WERI-Rb-1 (cell line): ENCODE measurements at regions not wholly inside any gene's neighbourhood (a gene's known extent, or its start where the extent isn't known, plus 50 kb on each side); places are given as distances from the start of the nearest gene placed in this dataset.
A peak's percentile ranks its signal among the peaks of the same experiment; 100 is the strongest.
"Not testable (repeated sequence)": the region's sequence is repeated elsewhere in the genome, so short reads cannot be mapped to it uniquely, and the experiment has no call there.

Source experiments
- DNase-seq: peaks from one replicate; pipeline ENCODE4 v3.0.0-alpha.2; 2020
- H3K27ac ChIP-seq: fragments of 250-450 bp; sonication (Bioruptor Pico); 2 replicates; pipeline ENCODE4 v1.5.1; 2020; ENCODE audit warnings: mild to moderate bottlenecking, moderate library complexity
- H3K27me3 ChIP-seq: fragments of 250-450 bp; sonication (Bioruptor Pico); 2 replicates; pipeline ENCODE4 v1.5.1; 2021; ENCODE audit warnings: mild to moderate bottlenecking, low read depth, moderate library complexity; ENCODE audit not compliant: insufficient read depth, severe bottlenecking
- H3K36me3 ChIP-seq: fragments of 250-450 bp; sonication (Bioruptor Pico); 2 replicates; pipeline ENCODE4 v1.5.1; 2020; ENCODE audit warnings: mild to moderate bottlenecking, moderate library complexity
- H3K4me3 ChIP-seq: 2 replicates; pipeline ENCODE4 v1.5.1; 2011; ENCODE audit warnings: low read depth, mild to moderate bottlenecking, control low read depth, low read length
- H3K9me3 ChIP-seq: fragments of 250-450 bp; sonication (Bioruptor Pico); 2 replicates; pipeline ENCODE4 v1.5.1; 2021; ENCODE audit warnings: mild to moderate bottlenecking, moderate library complexity; ENCODE audit not compliant: severe bottlenecking
- CTCF ChIP-seq: IDR thresholded peaks from 2 replicates; pipeline ENCODE4 v1.5.1; 2011; ENCODE audit warnings: low read depth, mild to moderate bottlenecking, control low read depth, inconsistent platforms, low read length

GRCh38 chr15:81783076-81783475, 262.7 kb downstream of the MEX3B start:
- no peak overlapping the region for H3K4me3 ChIP-seq
- no peaks in the 10 kb centered on the region for H3K27me3 ChIP-seq
- H3K27ac ChIP-seq: peak overlapping the region; percentile 45
- TF ChIP-seq CTCF: no peak
- H3K36me3 ChIP-seq: no peaks in the 10 kb centered on the region
- H3K9me3 ChIP-seq: peaks cover 44% of the 10 kb centered on the region
- DNase-seq: no peak

DNA sequence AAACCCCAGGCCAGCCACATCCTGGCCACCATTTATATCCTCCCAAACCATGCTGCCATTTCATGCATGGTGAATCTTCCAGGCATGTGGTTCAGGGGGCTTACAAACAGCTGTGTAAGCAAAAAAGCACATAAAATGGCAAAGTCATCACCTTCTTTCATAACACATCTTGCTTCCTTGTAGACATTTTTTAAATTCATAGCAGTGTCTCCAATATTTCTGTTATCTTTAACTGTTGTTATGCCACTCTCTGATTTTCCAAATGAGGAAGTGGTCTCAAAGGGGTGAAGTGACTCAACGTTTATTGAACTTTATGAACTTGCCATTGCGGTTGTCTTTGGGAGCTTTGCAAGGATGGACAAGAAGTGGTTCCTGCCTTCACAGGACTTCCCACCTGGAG, 264.4 kb downstream of the MEX3B start:
- Histone ChIP-seq H3K27ac (no peak overlapping the region), H3K36me3 (no peaks in the 10 kb centered on the region), H3K4me3 (no peak overlapping the region), H3K9me3 (peaks cover 43% of the 10 kb centered on the region), H3K27me3 (no peaks in the 10 kb centered on the region)
- DNase-seq: no peak
- TF ChIP-seq CTCF: no peak

GRCh38 chr15:81780966-81781365, 264.9 kb downstream of the MEX3B start:
- H3K4me3 ChIP-seq: no peak overlapping the region
- no peak for TF ChIP-seq CTCF
- peaks cover 40% of the 10 kb centered on the region for H3K9me3 ChIP-seq
- no peak for DNase-seq
- H3K36me3 ChIP-seq: no peaks in the 10 kb centered on the region
- no peak overlapping the region for H3K27ac ChIP-seq
- no peaks in the 10 kb centered on the region for H3K27me3 ChIP-seq

DNA sequence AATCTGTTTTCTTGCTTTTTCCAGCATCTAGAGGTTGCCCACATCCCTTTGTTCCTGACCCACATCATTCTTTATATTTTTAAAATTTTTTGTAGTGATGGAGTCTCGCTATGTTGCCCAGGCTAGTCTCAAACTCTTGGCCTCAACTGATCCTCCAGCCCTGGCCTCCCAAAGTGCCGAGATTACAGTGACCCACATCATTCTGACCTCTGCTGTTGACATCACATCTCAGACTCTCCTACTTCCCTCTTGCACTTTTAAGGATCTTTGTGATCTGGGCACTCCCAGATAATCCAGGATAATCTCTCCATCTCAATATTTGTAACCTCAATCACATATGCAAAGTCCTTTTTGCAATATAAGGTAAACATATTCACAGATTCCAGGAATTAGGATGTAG, 266.6 kb downstream of the MEX3B start:
- no peaks in the 10 kb centered on the region for H3K27me3 ChIP-seq
- peaks cover 38% of the 10 kb centered on the region for H3K9me3 ChIP-seq
- H3K27ac ChIP-seq: no peak overlapping the region
- no peak for DNase-seq
- no peak overlapping the region for H3K4me3 ChIP-seq
- TF ChIP-seq CTCF: no peak
- no peaks in the 10 kb centered on the region for H3K36me3 ChIP-seq

DNA sequence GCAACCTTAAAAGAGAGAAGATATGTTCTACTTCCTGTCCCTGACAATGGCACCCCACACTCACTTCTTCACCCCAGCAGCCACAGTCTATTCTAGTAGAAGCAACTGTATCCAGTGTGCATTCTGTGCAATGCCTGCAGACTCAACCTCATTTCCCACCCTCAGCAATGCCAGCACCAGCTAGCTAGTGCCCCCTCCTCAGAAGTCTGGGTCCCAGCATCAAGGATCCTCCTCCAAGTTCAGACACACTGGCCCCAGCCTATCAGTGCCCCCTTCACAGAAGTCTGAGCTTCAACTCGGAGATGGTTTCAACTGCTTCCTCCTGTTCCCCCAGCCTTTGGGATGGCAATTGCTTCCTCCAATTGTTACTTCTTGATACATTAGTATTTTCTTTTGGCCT, 268.3 kb downstream of the MEX3B start:
- H3K27me3 ChIP-seq: no peaks in the 10 kb centered on the region
- DNase-seq: no peak
- no peak overlapping the region for H3K27ac ChIP-seq
- TF ChIP-seq CTCF: no peak
- no peaks in the 10 kb centered on the region for H3K36me3 ChIP-seq
- H3K9me3 ChIP-seq: peaks cover 26% of the 10 kb centered on the region
- no peak overlapping the region for H3K4me3 ChIP-seq

DNA sequence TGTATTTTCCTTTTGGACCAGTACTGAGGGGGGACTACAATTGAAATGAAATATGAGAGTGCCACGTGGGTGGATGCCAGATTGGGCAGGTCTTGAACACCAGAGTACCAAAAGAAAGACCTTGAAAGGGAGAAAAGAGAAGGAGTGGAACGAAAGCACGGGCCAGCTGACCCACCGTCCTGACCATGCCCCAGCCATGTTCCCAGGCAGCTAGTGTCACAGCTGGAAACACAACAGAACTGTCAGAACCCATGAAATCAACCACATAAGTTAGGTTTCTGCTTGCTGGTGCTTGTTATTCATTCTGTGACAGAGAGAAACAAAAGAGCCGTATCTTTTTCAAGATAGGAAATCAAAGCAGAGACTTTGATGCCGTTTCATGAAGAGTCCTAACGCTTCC, 268.8 kb downstream of the MEX3B start:
- H3K27me3 ChIP-seq: no peaks in the 10 kb centered on the region
- H3K36me3 ChIP-seq: no peaks in the 10 kb centered on the region
- no peak overlapping the region for H3K4me3 ChIP-seq
- H3K9me3 ChIP-seq: peaks cover 21% of the 10 kb centered on the region
- DNase-seq: no peak
- TF ChIP-seq CTCF: no peak
- no peak overlapping the region for H3K27ac ChIP-seq

DNA sequence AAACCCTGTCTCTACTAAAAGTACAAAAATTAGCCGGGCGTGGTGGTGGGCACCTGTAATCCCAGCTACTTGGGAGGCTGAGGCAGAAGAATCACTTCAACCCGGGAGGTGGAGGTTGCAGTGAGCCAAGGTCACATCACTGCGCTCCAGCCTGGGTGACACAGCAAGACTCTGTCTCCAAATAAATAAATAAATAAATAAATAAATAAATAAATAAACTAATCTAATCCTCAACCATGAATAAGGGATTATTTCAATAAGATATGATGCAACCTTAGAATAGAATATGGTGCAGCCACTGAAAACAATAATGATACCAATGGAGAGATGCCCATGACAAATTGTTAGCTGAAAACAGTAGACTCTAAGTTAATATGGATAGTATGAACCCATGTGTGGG, 270.0 kb downstream of the MEX3B start:
- DNase-seq: not testable (repeated sequence)

More for the DNA sequence above, 270.0 kb downstream of the MEX3B start:
- not testable (repeated sequence) for H3K4me3 ChIP-seq, H3K27me3 ChIP-seq, H3K36me3 ChIP-seq, H3K9me3 ChIP-seq, H3K27ac ChIP-seq
